ENCODE measurements at regions not wholly inside any gene's neighbourhood (a gene's known extent, or its start where the extent isn't known, plus 50 kb on each side); places are given as distances from the start of the nearest gene placed in this dataset.

DNA sequence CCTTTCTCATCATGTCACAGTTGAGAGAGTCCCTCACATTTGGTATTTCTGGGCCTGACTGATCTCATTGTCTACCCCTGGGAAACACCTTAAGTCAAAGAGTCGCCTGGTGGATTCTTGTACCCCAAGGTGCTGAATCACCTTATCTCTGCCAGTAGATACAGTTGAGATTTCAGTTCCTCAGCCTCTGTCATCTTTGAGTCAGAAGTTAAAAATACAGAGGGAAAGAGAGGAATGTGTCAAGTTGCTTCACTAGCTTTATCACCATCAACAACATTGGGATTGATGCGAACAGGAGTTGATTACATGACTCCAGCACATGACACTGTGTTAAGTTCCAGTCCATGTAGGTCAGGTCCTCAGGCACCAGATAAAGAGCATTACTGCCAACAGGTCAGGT lies 513.0 kb downstream of the NUF2 start (continued):
- TF ChIP-seq, protein P1, sequence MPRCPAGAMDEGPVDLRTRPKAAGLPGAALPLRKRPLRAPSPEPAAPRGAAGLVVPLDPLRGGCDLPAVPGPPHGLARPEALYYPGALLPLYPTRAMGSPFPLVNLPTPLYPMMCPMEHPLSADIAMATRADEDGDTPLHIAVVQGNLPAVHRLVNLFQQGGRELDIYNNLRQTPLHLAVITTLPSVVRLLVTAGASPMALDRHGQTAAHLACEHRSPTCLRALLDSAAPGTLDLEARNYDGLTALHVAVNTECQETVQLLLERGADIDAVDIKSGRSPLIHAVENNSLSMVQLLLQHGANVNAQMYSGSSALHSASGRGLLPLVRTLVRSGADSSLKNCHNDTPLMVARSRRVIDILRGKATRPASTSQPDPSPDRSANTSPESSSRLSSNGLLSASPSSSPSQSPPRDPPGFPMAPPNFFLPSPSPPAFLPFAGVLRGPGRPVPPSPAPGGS (IDR thresholded peaks at IDR 0.05; ENCODE audit: borderline replicate concordance, insufficient read depth, low read depth, low read length, poor library complexity, severe bottlenecking) = no peak
- TF ChIP-seq MEF2A (IDR thresholded peaks at IDR 0.05; ENCODE audit: insufficient read depth, low read depth, low read length) (no peak), ASH2L (IDR thresholded peaks at IDR 0.05; ENCODE audit: borderline replicate concordance, low read depth) (no peak), JUNB (IDR thresholded peaks at IDR 0.05) (peak; percentile 46; the same call in 1 of the 2 replicates), EED (IDR thresholded peaks at IDR 0.05; ENCODE audit: low read depth) (peak; percentile 63; the same call in 1 of the 2 replicates), ESRRA (IDR thresholded peaks at IDR 0.05; ENCODE audit: low read length) (no peak), ZNF384 (IDR thresholded peaks at IDR 0.05; ENCODE audit: borderline replicate concordance, low read depth, low read length) (no peak), IKZF1 (conservative IDR thresholded peaks at IDR 0.05) (no peak), ZNF592 (IDR thresholded peaks at IDR 0.05) (no peak)
- TF ChIP-seq, protein P2, sequence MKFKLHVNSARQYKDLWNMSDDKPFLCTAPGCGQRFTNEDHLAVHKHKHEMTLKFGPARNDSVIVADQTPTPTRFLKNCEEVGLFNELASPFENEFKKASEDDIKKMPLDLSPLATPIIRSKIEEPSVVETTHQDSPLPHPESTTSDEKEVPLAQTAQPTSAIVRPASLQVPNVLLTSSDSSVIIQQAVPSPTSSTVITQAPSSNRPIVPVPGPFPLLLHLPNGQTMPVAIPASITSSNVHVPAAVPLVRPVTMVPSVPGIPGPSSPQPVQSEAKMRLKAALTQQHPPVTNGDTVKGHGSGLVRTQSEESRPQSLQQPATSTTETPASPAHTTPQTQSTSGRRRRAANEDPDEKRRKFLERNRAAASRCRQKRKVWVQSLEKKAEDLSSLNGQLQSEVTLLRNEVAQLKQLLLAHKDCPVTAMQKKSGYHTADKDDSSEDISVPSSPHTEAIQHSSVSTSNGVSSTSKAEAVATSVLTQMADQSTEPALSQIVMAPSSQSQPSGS (IDR thresholded peaks at IDR 0.05; ENCODE audit: low read length) = no peak
